AG09319 (cell line): ENCODE measurements at regions not wholly inside any gene's neighbourhood (a gene's known extent, or its start where the extent isn't known, plus 50 kb on each side); places are given as distances from the start of the nearest gene placed in this dataset.
"Not testable (repeated sequence)": the region's sequence is repeated elsewhere in the genome, so short reads cannot be mapped to it uniquely, and the experiment has no call there.

Experiments used
- DNase-seq: peaks from one replicate; pipeline ENCODE4 v3.0.0-alpha.2; 2010; ENCODE audit warnings: low read depth; ENCODE audit errors: extremely low read depth
- TF ChIP-seq, protein P1 (sequence below): IDR thresholded peaks from 2 replicates; pipeline ENCODE4 v1.5.1; 2011; ENCODE audit warnings: low read depth, mild to moderate bottlenecking, inconsistent platforms, low read length, moderate library complexity

DNA sequence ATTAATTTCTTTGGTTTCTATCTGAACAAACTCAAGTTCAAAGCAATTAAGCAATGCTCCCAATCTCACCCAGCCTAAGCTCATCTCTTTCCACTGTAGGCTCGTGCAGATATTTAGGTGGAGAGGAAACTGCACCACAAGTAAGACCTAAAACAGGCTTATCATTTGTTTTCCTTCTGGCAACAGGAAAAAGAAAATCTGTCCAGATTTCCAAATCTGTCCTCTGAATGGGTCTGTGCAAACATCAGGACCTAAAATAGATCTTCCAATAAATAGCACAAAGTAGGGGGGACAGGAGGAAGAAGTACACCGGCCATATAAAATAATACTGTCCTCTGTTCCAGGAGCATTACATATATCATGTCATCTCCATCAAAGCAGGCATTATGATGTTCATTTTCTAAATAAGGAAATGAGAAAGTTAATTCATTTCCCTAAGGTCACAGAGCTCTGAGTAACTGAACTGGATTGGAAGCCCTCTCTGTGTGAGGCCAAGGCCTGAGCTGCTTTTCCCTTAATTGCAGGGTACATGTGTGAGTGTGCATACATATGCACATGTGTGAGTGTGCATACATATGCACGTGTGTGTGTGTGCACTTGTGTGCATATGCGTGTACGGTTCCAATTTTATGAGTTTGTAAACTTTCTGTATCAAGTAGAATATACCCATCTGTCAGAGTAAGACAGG lies 92.8 kb upstream of the PARD3 start:
- TF ChIP-seq, protein P1, sequence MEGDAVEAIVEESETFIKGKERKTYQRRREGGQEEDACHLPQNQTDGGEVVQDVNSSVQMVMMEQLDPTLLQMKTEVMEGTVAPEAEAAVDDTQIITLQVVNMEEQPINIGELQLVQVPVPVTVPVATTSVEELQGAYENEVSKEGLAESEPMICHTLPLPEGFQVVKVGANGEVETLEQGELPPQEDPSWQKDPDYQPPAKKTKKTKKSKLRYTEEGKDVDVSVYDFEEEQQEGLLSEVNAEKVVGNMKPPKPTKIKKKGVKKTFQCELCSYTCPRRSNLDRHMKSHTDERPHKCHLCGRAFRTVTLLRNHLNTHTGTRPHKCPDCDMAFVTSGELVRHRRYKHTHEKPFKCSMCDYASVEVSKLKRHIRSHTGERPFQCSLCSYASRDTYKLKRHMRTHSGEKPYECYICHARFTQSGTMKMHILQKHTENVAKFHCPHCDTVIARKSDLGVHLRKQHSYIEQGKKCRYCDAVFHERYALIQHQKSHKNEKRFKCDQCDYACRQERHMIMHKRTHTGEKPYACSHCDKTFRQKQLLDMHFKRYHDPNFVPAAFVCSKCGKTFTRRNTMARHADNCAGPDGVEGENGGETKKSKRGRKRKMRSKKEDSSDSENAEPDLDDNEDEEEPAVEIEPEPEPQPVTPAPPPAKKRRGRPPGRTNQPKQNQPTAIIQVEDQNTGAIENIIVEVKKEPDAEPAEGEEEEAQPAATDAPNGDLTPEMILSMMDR = no peak
- no peak for DNase-seq

- TF ChIP-seq, protein P1 = no peak
- no peak for DNase-seq
Measured at GRCh38 chr10:34906067-34906965, 91.2 kb upstream of the PARD3 start.

GRCh38 chr10:34905200-34905927 lies 90.3 kb upstream of the PARD3 start:
- TF ChIP-seq, protein P1 = no peak
- no peak for DNase-seq

GRCh38 chr10:34904191-34904590 lies 89.1 kb upstream of the PARD3 start:
- TF ChIP-seq, protein P1 = no peak
- DNase-seq = no peak

DNA sequence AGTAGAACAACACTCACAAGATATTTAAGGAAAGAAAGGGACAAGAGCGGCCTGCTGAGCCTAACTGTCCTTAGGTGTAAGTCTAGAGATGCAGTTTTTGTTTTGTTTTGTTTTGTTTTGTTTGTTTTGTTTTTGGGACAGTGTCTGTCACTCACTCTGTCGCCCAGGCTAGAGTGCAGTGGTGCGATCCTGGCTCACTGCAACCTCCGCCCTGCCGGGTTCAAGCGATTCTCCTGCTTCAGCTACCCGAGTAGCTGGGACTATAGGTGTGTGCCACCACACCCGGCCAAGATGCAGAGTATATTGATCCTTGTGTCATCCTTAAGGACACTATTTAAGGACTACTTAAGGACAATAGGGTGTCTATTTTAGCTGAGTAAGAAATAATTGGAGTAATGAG lies 84.1 kb upstream of the PARD3 start:
- no peak for DNase-seq
- TF ChIP-seq, protein P1 = no peak

DNA sequence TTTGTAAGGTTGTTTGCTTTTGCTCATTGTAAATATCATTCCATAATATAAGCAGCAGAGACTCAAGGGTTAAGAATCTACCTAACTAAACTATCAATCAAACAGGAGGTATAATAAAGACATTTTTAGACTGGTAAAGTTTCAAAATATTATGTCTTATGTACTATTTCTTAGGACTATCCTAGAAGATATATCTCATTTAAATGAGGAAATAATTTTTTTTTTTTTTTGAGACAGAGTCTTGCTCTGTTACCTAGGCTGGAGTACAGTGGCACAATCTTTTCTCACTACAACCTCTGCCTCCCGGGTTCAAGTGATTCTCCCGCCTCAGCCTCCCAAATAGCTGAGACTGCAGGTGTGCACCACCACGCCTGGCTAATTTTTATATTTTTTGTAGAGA lies 80.9 kb upstream of the PARD3 start:
- no peak for DNase-seq
- TF ChIP-seq, protein P1 = no peak

DNA sequence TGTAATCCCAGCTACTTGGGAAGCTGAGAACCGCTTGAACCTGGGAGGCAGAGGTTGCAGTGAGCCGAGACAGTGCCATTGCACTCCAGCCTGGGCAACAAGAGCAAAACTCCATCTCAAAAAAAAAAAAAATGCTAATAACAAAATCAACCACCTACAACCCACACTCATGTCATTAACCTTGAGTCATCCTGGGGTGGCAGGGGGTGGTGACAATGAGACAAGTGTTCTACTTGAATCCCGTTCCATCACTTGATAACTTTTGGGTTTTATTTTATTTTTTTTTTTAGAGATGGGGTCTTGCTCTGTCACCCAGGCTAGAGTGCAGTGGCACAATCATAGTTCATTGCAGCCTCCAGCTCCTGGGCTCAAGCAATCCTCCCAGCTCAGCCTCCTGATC lies 80.0 kb upstream of the PARD3 start:
- DNase-seq = not testable (repeated sequence)

GRCh38 chr10:34892521-34892920 lies 77.4 kb upstream of the PARD3 start:
- not testable (repeated sequence) for DNase-seq
